Right atrium auricular region (tissue), 2 donors: ENCODE measurements at regions not wholly inside any gene's neighbourhood (a gene's known extent, or its start where the extent isn't known, plus 50 kb on each side); places are given as distances from the start of the nearest gene placed in this dataset.

Source experiments
- DNase-seq: peaks from one replicate; pipeline ENCODE4 v3.0.0-alpha.2; 2019; ENCODE audit warnings: low spot score
- H3K27ac ChIP-seq, 2 donors: fragments of 200-600 bp; sonication (generic); 1 replicate in 1 of 2; 2 replicates in 1 of 2; pipeline ENCODE4 v1.5.1; 2016 to 2019
- H3K27me3 ChIP-seq, 2 donors: fragments of 200-600 bp; sonication (generic); one replicate each; pipeline versions ENCODE4 v1.5.1 to v1.6.0; 2017 to 2019
- H3K36me3 ChIP-seq: fragments of 200-600 bp; sonication (generic); one replicate; pipeline ENCODE4 v1.5.1; 2016
- H3K4me1 ChIP-seq, 2 donors: fragments of 200-600 bp; sonication (generic); one replicate each; pipeline versions ENCODE4 v1.5.1 to v1.6.0; 2017 to 2019
- H3K4me3 ChIP-seq, 2 donors: fragments of 200-600 bp; sonication (generic); 1 replicate in 1 of 2; 2 replicates in 1 of 2; pipeline ENCODE4 v1.5.1; 2017 to 2019; ENCODE audit warnings: mild to moderate bottlenecking in 1 of 2, moderate library complexity in 1 of 2
- H3K9me3 ChIP-seq, 2 donors: fragments of 200-600 bp; sonication (generic); one replicate each; pipeline ENCODE4 v1.5.1; 2019
- CTCF ChIP-seq, 2 donors: fragments of 200-600 bp; sonication (generic); IDR thresholded peaks; one replicate each; pipeline ENCODE4 v1.5.1; 2019; ENCODE audit warnings: antibody characterized with exemption in 2 of 2

DNA sequence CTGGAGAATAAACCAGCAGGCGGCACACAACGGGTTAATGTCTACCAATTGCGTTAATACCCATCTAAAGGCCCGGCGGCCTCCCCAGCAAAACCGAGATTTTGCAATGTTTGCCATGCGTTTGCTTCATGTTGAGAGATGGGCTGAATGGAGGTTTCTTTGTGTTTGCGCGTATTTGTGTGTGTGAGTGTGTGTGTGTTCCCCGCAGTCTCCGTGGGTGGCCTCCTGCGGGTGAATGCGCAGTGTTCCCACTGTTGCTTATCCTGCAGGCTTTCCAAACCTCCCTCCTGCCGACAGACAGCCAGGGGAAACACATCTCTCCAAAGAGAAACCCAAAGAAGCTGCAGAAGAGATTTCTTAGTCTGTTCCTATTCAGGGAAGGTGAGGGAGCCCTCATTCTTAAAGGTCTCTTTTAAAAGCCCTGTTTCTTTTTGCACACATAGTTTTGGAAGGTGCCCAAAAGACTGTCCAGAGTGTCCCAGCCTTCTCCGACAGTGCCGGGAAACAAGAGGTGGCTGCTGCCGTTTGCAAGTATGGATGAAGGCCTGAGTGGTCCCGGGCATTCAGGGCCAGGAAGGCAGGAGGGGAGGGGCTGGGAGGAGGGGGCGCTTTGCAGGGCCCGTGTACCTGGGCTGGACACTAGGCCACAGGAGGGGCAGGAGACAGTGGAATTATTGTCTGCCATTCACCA is 103.8 kb upstream of the ERCC6L2 start:
- no peak overlapping the region for H3K27ac ChIP-seq
- TF ChIP-seq CTCF (IDR thresholded peaks at IDR 0.05), result no peak
- H3K4me3 ChIP-seq, result no peak overlapping the region
- H3K27me3 ChIP-seq, result no peaks in the 10 kb centered on the region
- DNase-seq, result no peak
- H3K36me3 ChIP-seq, result no peaks in the 10 kb centered on the region
- peaks cover 0 to 10% of the 10 kb centered on the region in 2 donors for H3K4me1 ChIP-seq
- no peaks in the 10 kb centered on the region for H3K9me3 ChIP-seq

GRCh38 chr9:95770653-95771131 is 104.8 kb upstream of the ERCC6L2 start:
- H3K27me3 ChIP-seq, result no peaks in the 10 kb centered on the region
- H3K36me3 ChIP-seq, result no peaks in the 10 kb centered on the region
- H3K4me3 ChIP-seq, result no peak overlapping the region
- no peak overlapping the region for H3K27ac ChIP-seq
- peaks cover 0 to 10% of the 10 kb centered on the region in 2 donors for H3K4me1 ChIP-seq
- H3K9me3 ChIP-seq, result no peaks in the 10 kb centered on the region
- DNase-seq, result no peak
- no peak for TF ChIP-seq CTCF (IDR thresholded peaks at IDR 0.05)

DNA sequence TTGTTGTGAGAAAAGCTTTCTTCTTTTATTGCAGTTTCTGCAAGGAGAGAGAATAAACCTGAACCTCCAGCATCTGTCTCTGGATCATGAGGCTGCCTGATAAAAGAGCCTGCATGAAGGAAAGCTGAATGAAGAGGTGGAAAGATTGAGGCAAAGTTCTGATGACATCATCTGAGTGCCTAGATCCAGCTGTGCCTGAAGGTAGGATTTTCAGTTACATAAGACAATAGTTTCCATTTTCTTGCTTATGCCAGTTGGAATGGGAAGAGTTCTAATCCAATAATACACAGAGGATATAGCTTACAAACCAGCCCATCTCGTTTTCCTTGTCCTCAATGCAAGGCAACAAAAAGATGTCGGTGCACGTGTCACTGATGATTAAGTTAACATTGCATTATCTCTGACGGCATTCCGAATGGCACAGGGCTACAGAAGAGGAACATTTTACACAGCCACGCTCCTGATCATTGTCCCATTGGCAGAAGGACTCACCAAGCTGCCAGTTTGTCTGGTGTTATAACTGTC is 105.5 kb upstream of the ERCC6L2 start:
- Histone ChIP-seq H3K9me3 (no peaks in the 10 kb centered on the region), H3K27ac (no peak overlapping the region), H3K4me3 (no peak overlapping the region), H3K27me3 (no peaks in the 10 kb centered on the region), H3K4me1 (peaks cover 0 to 10% of the 10 kb centered on the region in 2 donors), H3K36me3 (no peaks in the 10 kb centered on the region)
- no peak for DNase-seq
- no peak for TF ChIP-seq CTCF (IDR thresholded peaks at IDR 0.05)

GRCh38 chr9:95769473-95769872 is 106.0 kb upstream of the ERCC6L2 start:
- Histone ChIP-seq H3K4me3 (no peak overlapping the region), H3K27me3 (no peaks in the 10 kb centered on the region), H3K27ac (no peak overlapping the region), H3K9me3 (no peaks in the 10 kb centered on the region), H3K4me1 (peaks cover 0 to 10% of the 10 kb centered on the region in 2 donors), H3K36me3 (no peaks in the 10 kb centered on the region)
- DNase-seq, result no peak
- no peak for TF ChIP-seq CTCF (IDR thresholded peaks at IDR 0.05)

- no peak overlapping the region for H3K27ac ChIP-seq
Observed at GRCh38 chr9:95766906-95767305, 108.6 kb upstream of the ERCC6L2 start.

More at GRCh38 chr9:95766906-95767305, 108.6 kb upstream of the ERCC6L2 start:
- no peak overlapping the region for H3K4me3 ChIP-seq
- H3K9me3 ChIP-seq, result no peaks in the 10 kb centered on the region
- no peaks in the 10 kb centered on the region for H3K36me3 ChIP-seq
- H3K4me1 ChIP-seq, result peaks cover 0 to 6% of the 10 kb centered on the region in 2 donors
- H3K27me3 ChIP-seq, result no peaks in the 10 kb centered on the region
- DNase-seq, result no peak
- TF ChIP-seq CTCF (IDR thresholded peaks at IDR 0.05), result no peak
